ENCODE measurements at regions not wholly inside any gene's neighbourhood (a gene's known extent, or its start where the extent isn't known, plus 50 kb on each side); places are given as distances from the start of the nearest gene placed in this dataset.

DNA sequence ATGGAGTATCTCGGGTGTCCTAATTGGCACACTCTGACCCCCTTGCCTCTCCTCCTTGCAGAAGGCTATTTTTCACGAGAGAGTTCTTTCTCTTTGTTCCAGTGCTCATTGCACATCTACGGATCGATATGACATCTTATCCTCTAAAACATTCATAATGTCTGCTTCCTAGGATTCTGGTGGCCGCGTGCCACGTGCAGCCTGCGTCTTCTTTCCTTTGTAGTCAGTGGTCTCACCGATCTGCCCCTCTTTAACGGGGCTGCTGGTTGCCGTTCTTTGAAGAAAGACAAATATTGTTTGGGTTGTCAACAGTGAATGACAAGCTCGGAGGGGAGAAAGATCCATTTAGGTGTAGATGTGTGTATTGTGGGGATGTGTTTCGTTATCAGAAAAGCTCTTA, 252.4 kb upstream of the WWC1 start:
- in situ Hi-C loops (cut with HindIII; ENCODE audit: low pct_ligation_motif_present, low pct_unique_long_range_greater_than_20kb, low sequenced_read_pairs), result no loop called here
- DNase-seq, result no peak

DNA sequence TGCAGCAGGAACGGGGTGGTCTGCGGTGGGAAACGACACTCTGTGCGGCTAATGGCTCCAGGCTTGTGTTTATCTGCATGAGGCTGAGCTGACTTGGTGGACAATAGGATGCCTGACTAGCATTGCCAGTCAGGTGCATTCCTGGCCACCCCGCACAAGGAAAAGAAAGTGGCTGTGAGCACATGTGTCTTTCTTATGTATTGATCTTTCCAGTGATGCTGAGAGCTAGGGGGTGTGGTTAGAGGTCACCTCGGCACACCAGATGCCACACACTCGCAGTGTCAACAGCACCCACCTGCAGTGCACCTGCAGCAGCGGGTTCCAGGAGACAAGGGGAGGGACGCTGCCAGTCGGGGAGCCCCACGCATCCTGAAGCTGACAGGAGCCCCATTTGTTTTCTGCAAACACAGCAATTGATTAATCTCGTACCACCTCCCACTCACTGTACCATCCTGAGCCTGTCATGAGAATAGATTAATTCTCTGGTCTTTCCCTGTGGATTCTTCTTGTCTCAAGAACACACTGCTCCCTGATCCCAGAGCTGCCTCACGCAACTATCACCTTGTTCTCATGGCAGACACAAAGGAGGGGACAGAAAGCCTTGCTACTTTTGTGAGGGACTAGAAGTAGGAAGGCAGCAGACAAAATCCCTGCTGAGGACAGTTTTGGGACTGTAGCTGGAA, 251.7 kb upstream of the WWC1 start:
- in situ Hi-C loops (cut with HindIII; ENCODE audit: low pct_ligation_motif_present, low pct_unique_long_range_greater_than_20kb, low sequenced_read_pairs), result no loop called here
- DNase-seq, result no peak

DNA sequence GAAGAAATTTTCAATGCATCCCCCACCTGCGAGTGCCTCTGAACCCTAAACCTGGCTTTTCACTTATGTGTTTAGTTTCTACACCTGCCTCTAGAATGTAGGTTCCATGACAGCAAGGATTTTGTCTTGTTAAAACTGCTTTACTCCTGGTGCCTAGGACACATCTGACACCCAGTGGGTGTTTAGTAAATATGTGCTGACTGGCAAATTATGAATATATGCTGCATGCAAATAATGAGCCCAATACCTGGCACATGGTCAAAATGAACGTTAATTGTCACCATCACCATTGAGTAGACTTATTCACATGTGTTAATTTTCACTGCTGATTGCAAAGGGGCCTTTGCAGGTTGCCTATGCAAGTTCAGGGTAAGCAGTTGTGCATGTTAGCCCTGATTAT, 249.9 kb upstream of the WWC1 start:
- in situ Hi-C loops (cut with HindIII; ENCODE audit: low pct_ligation_motif_present, low pct_unique_long_range_greater_than_20kb, low sequenced_read_pairs), result no loop called here
- DNase-seq, result no peak

DNA sequence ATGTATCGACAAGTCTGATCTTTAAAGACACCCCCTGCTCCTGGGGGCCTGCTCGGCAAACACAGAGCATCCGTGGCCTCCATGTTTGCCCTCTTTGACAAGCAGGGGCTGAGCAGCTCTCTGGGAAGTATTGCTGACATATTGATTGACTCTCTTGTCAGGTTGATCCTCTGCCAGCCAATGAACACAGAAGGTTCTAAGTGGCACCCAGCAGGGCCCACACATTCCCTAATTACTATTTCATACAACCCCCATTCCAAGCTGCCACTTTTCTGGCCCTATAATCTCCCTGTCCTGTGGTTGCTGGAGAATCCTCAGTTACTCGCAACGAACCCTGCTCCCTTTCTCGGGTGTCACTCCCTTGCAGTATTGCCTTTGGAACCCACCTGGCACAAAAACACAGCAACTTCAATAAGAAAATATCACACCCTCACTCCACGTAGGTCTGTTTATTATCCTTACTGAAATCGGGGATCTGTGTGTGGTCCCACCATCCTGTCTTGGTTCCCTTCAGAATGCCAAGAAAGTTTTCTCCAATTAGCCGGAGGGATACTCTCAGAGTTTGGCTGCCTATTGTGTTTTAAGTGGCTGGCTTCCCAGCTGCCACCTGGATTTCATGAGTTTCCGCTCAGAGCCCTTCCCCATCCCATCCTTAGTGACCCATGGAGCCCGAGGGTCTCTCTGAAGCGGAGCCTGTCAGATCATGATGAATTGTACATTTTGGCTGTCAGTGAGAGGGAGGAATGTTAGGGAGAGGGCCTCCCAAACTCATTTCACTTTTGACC, 249.0 kb upstream of the WWC1 start:
- in situ Hi-C loops (cut with HindIII; ENCODE audit: low pct_ligation_motif_present, low pct_unique_long_range_greater_than_20kb, low sequenced_read_pairs), result no loop called here
- no peak for DNase-seq

DNA sequence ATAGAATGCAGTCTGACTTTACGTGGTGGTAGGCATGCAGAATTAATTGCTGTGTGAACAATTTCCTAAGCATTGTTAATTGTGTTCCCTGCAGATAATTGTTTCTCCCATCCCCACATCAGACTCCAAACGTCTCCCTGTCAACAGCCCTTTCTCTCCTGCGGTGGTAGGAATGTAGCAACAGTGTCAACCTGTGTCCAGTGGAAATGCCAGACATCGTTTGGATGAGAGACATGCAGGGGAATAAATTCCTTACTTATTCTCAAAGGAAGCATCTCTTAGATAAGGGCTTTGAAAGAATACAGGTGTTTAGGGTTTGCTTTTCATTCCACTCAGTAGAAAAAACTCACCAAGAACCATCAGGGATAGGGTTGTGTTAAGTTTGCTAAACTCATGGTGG, 245.3 kb upstream of the WWC1 start:
- in situ Hi-C loops (cut with HindIII; ENCODE audit: low pct_ligation_motif_present, low pct_unique_long_range_greater_than_20kb, low sequenced_read_pairs), result no loop called here
- DNase-seq, result no peak

DNA sequence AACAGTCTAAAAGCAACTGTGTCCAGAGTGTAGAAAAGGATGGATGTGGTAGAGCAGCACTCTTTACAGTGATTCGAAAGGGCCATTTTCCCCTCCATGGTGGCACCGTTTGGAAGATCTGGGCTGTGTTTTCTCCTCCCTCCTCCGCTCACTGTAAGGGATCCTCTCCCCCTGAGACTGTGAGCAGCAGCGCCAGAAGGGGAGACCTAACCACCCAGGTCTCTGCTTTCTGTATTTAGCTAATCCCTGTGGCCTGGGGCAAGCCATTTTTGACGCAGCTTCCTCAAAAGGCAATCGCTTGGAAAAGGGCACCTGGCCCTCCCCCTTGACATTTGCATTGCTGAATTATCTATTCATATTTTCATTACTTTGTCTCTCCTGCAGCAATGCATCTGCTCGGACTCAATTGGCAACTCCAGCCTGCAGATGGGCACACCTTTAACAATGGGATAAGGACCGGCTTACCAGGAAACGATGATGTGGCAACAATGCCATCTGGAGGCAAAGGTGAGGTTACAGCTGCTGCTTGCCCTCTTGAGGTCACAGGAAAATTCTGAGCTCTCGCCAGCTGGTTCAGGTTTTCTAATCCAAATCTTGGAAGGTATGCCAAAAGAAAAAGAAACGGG, 244.3 kb upstream of the WWC1 start:
- in situ Hi-C loops (cut with HindIII; ENCODE audit: low pct_ligation_motif_present, low pct_unique_long_range_greater_than_20kb, low sequenced_read_pairs), result no loop called here
- DNase-seq, result peak; percentile 49

DNA sequence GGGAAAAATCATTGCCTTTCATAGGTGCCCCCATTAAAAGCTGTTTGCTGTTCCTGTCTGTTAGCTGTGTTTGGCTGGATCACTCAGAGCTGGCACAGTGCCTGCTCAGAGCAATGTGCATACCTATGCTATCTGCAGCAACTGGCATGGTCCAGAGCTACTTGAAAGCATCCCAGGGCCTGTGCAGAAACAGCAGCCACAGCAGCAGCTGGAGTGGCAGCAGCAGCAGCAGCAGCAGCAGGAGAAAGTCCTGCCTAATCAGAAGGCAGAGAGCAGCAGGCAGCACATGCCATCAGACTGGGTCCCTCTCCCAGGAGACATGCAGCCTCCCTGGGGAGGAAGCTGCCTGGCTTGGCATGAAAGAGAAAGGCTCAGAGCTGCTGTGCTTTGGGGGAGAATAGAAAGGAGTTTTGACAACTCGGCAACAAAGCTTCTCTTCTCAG, 243.8 kb upstream of the WWC1 start:
- no peak for DNase-seq
- in situ Hi-C loops (cut with HindIII; ENCODE audit: low pct_ligation_motif_present, low pct_unique_long_range_greater_than_20kb, low sequenced_read_pairs), result no loop called here

DNA sequence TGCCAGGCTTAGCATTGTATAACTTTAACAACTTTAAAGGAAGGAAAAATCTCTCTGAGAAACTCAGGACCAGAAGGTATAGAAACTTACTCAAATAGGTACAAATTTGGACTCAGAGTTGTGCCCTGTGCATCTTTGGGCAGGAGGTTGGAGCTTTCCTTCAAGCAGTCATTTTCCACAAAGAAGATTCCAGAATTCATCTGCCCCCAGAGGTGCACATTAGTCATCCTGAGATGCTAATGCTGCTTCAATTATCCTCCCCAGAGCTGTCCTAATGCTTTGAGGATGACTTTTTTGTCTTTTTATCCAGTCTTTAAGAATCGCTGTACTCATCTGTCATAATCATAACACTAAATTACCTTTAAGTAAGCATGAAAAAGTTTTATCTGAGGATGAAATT, 243.0 kb upstream of the WWC1 start:
- no peak for DNase-seq
- in situ Hi-C loops (cut with HindIII; ENCODE audit: low pct_ligation_motif_present, low pct_unique_long_range_greater_than_20kb, low sequenced_read_pairs), result no loop called here

DNA sequence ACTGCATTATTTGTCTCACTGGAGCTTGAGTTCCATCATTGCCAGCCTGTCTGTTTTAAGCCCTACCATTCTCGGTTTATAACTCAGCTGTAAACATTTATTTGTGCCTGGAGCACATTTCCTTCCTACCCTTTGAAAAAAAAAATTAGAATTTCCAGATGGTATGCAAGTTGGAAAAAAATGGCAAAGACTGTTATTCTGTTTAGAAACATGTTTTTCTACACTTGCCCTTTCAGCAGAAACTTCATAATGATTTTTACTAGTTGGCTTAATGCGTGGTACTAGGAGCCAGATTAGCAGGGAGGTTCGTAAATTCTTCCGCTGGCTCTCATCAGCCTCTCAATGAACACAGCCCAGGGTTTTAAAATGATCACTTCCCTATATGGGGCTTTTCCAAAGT, 238.8 kb upstream of the WWC1 start:
- in situ Hi-C loops (cut with HindIII; ENCODE audit: low pct_ligation_motif_present, low pct_unique_long_range_greater_than_20kb, low sequenced_read_pairs), result no loop called here
- no peak for DNase-seq

DNA sequence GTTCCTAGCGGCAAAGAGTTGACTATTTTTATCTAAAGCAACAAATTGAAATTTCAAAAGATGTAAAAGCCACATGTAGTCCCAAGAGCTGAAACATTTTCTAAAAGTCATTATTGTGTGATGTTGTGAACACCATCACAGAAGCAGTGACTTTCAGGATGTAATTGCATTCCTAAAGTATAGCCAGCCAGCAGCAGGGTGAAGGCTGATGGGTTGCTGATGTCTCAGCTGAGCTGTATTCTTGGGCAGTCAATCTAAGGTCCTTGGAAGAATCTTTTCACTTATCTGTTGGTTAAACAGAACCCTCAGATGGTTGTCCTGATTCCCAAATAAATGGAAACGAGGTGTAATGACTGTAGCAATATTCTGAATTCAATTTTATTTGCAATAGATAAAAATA, 237.4 kb upstream of the WWC1 start:
- DNase-seq, result no peak
- in situ Hi-C loops (cut with HindIII; ENCODE audit: low pct_ligation_motif_present, low pct_unique_long_range_greater_than_20kb, low sequenced_read_pairs), result no loop called here

DNA sequence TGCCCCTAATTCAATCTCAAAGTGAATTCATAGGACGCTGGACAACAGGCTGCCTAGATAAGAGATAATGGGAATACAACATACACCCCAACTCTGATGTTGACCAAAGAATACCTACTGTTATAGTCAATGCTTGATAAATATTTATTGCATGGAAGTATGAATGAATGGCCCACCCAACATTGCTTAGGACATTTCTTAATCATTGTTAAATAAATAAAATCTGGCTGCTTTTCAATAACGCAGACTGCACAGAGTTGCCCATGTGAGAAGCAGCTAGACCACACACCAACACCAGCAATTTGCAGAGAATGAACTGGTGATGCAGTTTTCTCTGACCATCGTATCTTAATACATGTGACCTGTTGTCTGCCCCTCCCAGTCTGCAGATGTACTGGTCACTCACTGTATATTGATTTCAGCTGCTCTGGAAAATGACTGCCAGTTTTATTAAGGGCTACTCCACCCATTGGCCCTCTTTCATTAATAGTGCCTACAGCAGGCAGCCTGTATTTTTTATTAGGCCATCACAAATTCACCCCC, 236.2 kb upstream of the WWC1 start:
- DNase-seq, result no peak
- in situ Hi-C loops (cut with HindIII; ENCODE audit: low pct_ligation_motif_present, low pct_unique_long_range_greater_than_20kb, low sequenced_read_pairs), result no loop called here

DNA sequence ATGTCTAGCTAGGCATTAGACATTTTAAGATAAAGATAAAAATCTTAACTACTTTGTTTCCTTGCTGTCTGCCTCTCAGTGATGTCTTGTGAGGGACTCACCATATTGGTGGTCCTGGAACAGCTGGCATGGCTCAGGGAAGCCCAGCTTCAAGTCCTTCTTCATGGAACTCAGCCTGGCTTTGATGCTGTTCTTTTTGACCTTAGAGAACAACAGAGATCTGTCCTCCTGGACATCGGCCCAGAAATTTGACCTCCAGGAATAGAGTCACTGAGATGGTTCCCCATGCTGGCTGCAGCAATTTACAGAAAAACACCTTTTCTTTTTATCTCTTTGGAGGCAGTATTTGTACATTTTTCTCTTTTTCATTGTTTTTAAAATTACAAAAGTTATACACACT, 235.5 kb upstream of the WWC1 start:
- in situ Hi-C loops (cut with HindIII; ENCODE audit: low pct_ligation_motif_present, low pct_unique_long_range_greater_than_20kb, low sequenced_read_pairs), result no loop called here
- no peak for DNase-seq

DNA sequence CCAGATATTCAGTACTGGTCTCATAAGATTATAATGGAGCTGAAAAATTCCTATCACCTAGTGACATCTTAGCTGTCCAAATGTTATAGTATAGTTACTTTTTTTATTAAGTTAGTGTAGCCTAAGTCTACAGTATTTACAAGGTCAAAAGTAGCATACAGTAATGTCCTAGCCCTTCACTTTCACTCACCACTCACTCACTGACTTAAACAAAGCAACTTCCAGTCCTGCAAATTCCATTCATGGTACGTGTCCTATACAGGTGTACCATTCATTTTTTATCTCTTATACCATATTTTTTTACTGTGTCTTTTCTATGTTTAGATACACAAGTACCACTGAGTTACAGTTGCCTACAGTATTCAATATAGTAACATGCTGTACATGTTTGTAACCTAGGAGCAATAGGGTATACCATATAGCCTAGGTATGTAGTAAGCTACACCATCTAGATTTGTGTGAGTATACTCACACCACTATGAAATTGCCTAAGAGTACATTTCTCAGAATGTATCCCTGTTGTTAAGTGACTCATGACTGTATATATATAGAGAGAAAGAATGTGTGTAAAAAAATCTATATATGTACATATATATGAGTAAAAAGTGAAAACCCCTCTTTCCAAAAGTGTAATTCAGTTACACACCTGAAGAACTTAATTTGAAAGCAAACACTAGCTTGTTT, 234.8 kb upstream of the WWC1 start:
- in situ Hi-C loops (cut with HindIII; ENCODE audit: low pct_ligation_motif_present, low pct_unique_long_range_greater_than_20kb, low sequenced_read_pairs), result no loop called here

DNA sequence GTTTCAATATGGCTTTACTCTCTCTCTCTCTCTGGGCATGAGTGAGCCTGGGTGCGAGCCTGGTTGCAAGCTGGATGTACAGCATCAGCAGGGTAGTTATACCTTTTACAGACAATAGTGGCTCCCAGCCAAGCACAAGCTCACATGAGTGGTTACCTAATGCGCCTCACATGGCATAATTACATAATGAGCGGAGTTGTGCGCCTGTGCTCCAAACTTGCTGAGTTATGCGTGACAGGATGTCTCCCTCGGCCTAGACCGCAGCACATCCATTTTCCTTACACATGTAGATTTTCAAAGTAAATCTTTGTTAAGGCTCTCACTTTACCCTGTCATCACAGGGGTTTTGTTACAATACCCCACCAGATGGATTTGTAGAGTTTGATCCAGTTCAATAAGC, 233.5 kb upstream of the WWC1 start:
- in situ Hi-C loops (cut with HindIII; ENCODE audit: low pct_ligation_motif_present, low pct_unique_long_range_greater_than_20kb, low sequenced_read_pairs), result no loop called here
- peak; percentile 4 for DNase-seq

More for the DNA sequence above, 234.8 kb upstream of the WWC1 start:
- DNase-seq, result no peak

DNA sequence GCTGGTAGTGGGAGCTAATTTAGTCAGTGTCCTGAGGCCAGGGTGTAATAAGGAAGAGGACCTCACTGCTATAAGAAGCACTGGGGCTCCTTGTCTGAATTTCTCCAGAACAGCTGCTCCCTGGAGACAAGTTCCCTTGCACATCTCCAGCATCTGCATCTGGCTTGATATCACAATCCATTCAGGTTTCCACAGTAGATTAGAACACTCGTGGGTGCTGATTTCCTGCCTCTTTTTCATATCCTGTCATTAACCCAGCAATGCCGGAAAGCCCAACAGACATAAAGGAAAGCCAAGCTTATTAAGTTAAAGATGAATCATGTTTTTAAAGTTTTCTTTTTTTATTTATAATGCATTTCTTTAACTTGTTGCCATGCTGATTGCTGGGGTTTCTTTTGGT, 232.3 kb upstream of the WWC1 start:
- no peak for DNase-seq
- in situ Hi-C loops (cut with HindIII; ENCODE audit: low pct_ligation_motif_present, low pct_unique_long_range_greater_than_20kb, low sequenced_read_pairs), result no loop called here

DNA sequence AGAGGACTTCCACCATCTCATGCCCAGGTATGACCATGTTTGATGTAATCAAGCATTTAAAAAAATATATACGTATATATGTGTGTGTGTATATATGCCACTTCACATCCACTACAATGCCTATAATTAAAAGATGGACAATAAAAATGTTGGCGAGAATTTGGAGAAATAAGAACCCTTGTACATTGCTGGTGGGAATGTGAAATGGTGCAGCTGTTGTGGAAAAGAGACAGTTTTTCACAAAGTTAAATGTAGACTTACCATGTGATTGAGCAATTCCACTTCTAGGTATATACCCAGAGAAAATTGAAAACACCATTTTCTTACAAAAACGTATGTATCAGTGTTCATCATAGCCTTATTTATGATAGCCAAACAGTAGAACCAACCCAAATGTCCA, 229.2 kb upstream of the WWC1 start:
- in situ Hi-C loops (cut with HindIII; ENCODE audit: low pct_ligation_motif_present, low pct_unique_long_range_greater_than_20kb, low sequenced_read_pairs), result no loop called here
- no peak for DNase-seq

DNA sequence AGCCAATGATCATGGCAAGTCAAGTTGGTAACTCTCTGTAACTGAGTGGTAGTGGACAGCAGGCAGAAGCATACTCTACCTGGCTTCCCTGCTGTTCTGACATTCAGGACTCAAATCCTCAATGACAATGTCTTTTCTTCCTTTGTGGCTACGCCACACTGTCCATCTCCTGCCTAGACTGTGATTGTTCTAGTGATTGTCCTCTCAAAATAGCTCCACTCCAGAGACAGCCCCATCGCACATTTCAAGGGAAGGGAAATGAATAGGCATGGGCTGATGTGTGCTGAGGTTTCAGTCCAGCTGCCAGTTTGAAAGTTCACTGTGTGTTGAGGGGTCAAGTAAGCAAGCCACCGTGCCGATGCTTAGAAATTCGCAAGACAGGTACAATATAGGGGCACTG, 227.0 kb upstream of the WWC1 start:
- DNase-seq, result no peak
- in situ Hi-C loops (cut with HindIII; ENCODE audit: low pct_ligation_motif_present, low pct_unique_long_range_greater_than_20kb, low sequenced_read_pairs), result no loop called here

DNA sequence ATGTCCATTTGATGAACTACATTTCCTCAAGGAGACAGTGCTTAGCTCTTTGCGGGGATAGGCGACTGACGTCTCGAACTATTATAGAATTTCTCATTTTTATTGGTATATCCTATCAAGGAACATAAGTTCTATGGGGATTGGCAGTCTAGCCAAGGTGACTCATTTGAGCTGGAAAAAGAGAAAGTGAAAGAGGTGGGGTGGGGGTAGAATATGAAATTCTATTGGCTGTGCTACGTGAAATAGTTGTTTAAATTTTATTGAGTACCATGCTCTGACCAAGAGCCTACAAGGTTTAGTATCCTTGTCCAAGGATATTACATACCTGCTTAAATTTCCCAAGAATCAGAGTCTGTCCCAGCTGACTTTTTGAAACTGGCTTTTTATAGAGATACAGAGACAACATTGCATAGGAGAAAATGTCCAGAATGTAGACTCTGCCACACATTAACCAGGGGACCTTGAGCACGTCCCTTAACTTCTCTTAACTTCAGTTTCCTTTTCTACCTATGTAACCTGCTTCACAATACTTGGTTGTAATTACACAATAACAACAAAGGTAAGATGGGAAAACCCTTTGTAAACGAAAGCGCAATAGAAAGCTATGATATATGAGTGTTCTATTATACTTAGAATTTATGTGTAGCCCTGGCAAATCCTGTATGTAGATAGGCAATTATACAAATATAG, 226.4 kb upstream of the WWC1 start:
- peak; percentile 50 for DNase-seq
- in situ Hi-C loops (cut with HindIII; ENCODE audit: low pct_ligation_motif_present, low pct_unique_long_range_greater_than_20kb, low sequenced_read_pairs), result no loop called here
